Hepatocyte (in vitro differentiated cells): ENCODE measurements at regions not wholly inside any gene's neighbourhood (a gene's known extent, or its start where the extent isn't known, plus 50 kb on each side); places are given as distances from the start of the nearest gene placed in this dataset.

Source experiments
- DNase-seq: peaks from one replicate; pipeline ENCODE4 v3.0.0-alpha.2; 2016; ENCODE audit warnings: low spot score
- H2AFZ ChIP-seq: fragments of 200-600 bp; sonication (generic); 2 replicates; pipeline ENCODE4 v1.6.0; 2016; ENCODE audit warnings: antibody characterized with exemption, mild to moderate bottlenecking
- H3K27ac ChIP-seq: fragments of 200-600 bp; sonication (generic); 2 replicates; pipeline ENCODE4 v1.5.1; 2016; ENCODE audit warnings: mild to moderate bottlenecking
- H3K27me3 ChIP-seq: fragments of 200-600 bp; sonication (generic); 2 replicates; pipeline ENCODE4 v1.6.1; 2016
- H3K36me3 ChIP-seq: fragments of 200-600 bp; sonication (generic); replicated peaks from 2 replicates; pipeline ENCODE4 v1.5.1; 2016; ENCODE audit warnings: low read depth; ENCODE audit not compliant: insufficient read depth
- H3K4me1 ChIP-seq: fragments of 200-600 bp; sonication (generic); 2 replicates; pipeline ENCODE4 v1.5.1; 2016; ENCODE audit warnings: mild to moderate bottlenecking, moderate library complexity; ENCODE audit not compliant: insufficient read depth
- H3K4me2 ChIP-seq: fragments of 200-600 bp; sonication (generic); 2 replicates; pipeline ENCODE4 v1.6.0; 2016
- H3K4me3 ChIP-seq: fragments of 200-600 bp; sonication (generic); 2 replicates; pipeline ENCODE4 v1.5.1; 2016; ENCODE audit warnings: mild to moderate bottlenecking
- H3K79me2 ChIP-seq: fragments of 200-600 bp; sonication (generic); 2 replicates; pipeline ENCODE4 v1.6.0; 2017; ENCODE audit warnings: mild to moderate bottlenecking
- H3K9me2 ChIP-seq: fragments of 200-600 bp; sonication (generic); replicated peaks from 2 replicates; pipeline ENCODE4 v1.6.0; 2017; ENCODE audit warnings: mild to moderate bottlenecking; ENCODE audit not compliant: insufficient read depth
- H3K9me3 ChIP-seq: fragments of 200-600 bp; sonication (generic); 2 replicates; pipeline ENCODE4 v1.5.1; 2016; ENCODE audit warnings: low read depth, mild to moderate bottlenecking
- H4K20me1 ChIP-seq: fragments of 200-600 bp; sonication (generic); 2 replicates; pipeline ENCODE4 v1.6.0; 2016; ENCODE audit warnings: mild to moderate bottlenecking; ENCODE audit not compliant: insufficient read depth, poor library complexity, severe bottlenecking
- CTCF ChIP-seq: fragments of 200-600 bp; sonication (generic); IDR thresholded peaks from 2 replicates; pipeline ENCODE4 v1.5.1; 2016; ENCODE audit warnings: antibody characterized with exemption, mild to moderate bottlenecking; ENCODE audit not compliant: poor library complexity
- EZH2 ChIP-seq: fragments of 200-600 bp; sonication (generic); IDR thresholded peaks from 2 replicates; pipeline ENCODE4 v1.6.1; 2016; ENCODE audit warnings: antibody characterized with exemption, mild to moderate bottlenecking, borderline replicate concordance
- EZH2phosphoT487 ChIP-seq: fragments of 200-600 bp; sonication (generic); IDR thresholded peaks from one replicate; pipeline ENCODE4 v1.6.1; 2018; ENCODE audit warnings: antibody characterized with exemption, mild to moderate bottlenecking, low read depth, moderate library complexity; ENCODE audit not compliant: unreplicated experiment, severe bottlenecking
- WGBS: methylation state at CpG from one replicate; pipeline ENCODE4 v1.1.6; 2016; ENCODE audit warnings: low lambda C conversion rate; ENCODE audit errors: missing lambda C conversion rate; 5-methylcytosine and 5-hydroxymethylcytosine counted together

GRCh38 chr9:119609277-119609971, 240.2 kb upstream of the BRINP1 start:
- H3K4me2 ChIP-seq: no peak overlapping the region
- H2AFZ ChIP-seq: no peak overlapping the region
- 91% methylated on average over 2 of the region's 2 CpGs for WGBS
- H4K20me1 ChIP-seq: no peaks in the 10 kb centered on the region
- no peak for DNase-seq
- H3K27ac ChIP-seq: no peak overlapping the region
- no peaks in the 10 kb centered on the region for H3K4me1 ChIP-seq
- no peak overlapping the region for H3K4me3 ChIP-seq
- no peaks in the 10 kb centered on the region for H3K36me3 ChIP-seq
- no peaks in the 10 kb centered on the region for H3K27me3 ChIP-seq
- H3K9me2 ChIP-seq: no peaks in the 10 kb centered on the region
- H3K79me2 ChIP-seq: no peaks in the 10 kb centered on the region
- H3K9me3 ChIP-seq: no peaks in the 10 kb centered on the region
- TF ChIP-seq CTCF (no peak), EZH2phosphoT487 (no peak), EZH2 (no peak)

GRCh38 chr9:119601632-119602031, 232.4 kb upstream of the BRINP1 start:
- TF ChIP-seq CTCF (no peak), EZH2 (no peak), EZH2phosphoT487 (no peak)
- H2AFZ ChIP-seq: no peak overlapping the region
- H3K9me2 ChIP-seq: no peaks in the 10 kb centered on the region
- no peak overlapping the region for H3K27ac ChIP-seq
- H3K9me3 ChIP-seq: no peaks in the 10 kb centered on the region
- no peaks in the 10 kb centered on the region for H3K27me3 ChIP-seq
- DNase-seq: no peak
- H3K4me1 ChIP-seq: no peaks in the 10 kb centered on the region
- no peaks in the 10 kb centered on the region for H3K36me3 ChIP-seq
- no peak overlapping the region for H3K4me3 ChIP-seq
- no peaks in the 10 kb centered on the region for H4K20me1 ChIP-seq
- H3K79me2 ChIP-seq: no peaks in the 10 kb centered on the region
- H3K4me2 ChIP-seq: no peak overlapping the region

GRCh38 chr9:119597499-119597898, 228.3 kb upstream of the BRINP1 start:
- no peak for DNase-seq
- no peak overlapping the region for H2AFZ ChIP-seq
- H3K4me2 ChIP-seq: no peak overlapping the region
- H3K79me2 ChIP-seq: no peaks in the 10 kb centered on the region
- 54% methylated on average over 3 of the region's 3 CpGs for WGBS
- TF ChIP-seq EZH2phosphoT487 (no peak), EZH2 (no peak), CTCF (no peak)
- H3K9me3 ChIP-seq: no peaks in the 10 kb centered on the region
- no peaks in the 10 kb centered on the region for H3K9me2 ChIP-seq
- H4K20me1 ChIP-seq: no peaks in the 10 kb centered on the region
- H3K4me3 ChIP-seq: no peak overlapping the region
- no peaks in the 10 kb centered on the region for H3K36me3 ChIP-seq
- H3K27ac ChIP-seq: no peak overlapping the region
- H3K27me3 ChIP-seq: no peaks in the 10 kb centered on the region
- H3K4me1 ChIP-seq: no peaks in the 10 kb centered on the region

- no peaks in the 10 kb centered on the region for H3K36me3 ChIP-seq
- TF ChIP-seq CTCF: no peak
- H3K4me3 ChIP-seq: no peak overlapping the region
- DNase-seq: no peak
- no peaks in the 10 kb centered on the region for H3K9me3 ChIP-seq
- no peaks in the 10 kb centered on the region for H3K79me2 ChIP-seq
- H4K20me1 ChIP-seq: no peaks in the 10 kb centered on the region
- H3K9me2 ChIP-seq: no peaks in the 10 kb centered on the region
- H2AFZ ChIP-seq: no peak overlapping the region
- H3K27ac ChIP-seq: no peak overlapping the region
- no peaks in the 10 kb centered on the region for H3K4me1 ChIP-seq
- WGBS: 86% methylated on average over 4 of the region's 4 CpGs
- no peaks in the 10 kb centered on the region for H3K27me3 ChIP-seq
- no peak overlapping the region for H3K4me2 ChIP-seq
These were observed 227.5 kb upstream of the BRINP1 start for GRCh38 chr9:119596703-119597102.
